Loucy (cell line): ENCODE measurements at regions not wholly inside any gene's neighbourhood (a gene's known extent, or its start where the extent isn't known, plus 50 kb on each side); places are given as distances from the start of the nearest gene placed in this dataset.

Experiments used
- CTCF ChIP-seq: fragments of 200-600 bp; sonication (generic); conservative IDR thresholded peaks from 2 replicates; pipeline ENCODE4 v1.5.1; 2014; ENCODE audit warnings: mild to moderate bottlenecking, antibody characterized with exemption, low read length
- EZH2phosphoT487 ChIP-seq: fragments of 200-600 bp; IDR thresholded peaks from 2 replicates; pipeline ENCODE4 v1.6.1; 2018; ENCODE audit warnings: antibody characterized with exemption, mild to moderate bottlenecking, moderate library complexity, borderline replicate concordance

DNA sequence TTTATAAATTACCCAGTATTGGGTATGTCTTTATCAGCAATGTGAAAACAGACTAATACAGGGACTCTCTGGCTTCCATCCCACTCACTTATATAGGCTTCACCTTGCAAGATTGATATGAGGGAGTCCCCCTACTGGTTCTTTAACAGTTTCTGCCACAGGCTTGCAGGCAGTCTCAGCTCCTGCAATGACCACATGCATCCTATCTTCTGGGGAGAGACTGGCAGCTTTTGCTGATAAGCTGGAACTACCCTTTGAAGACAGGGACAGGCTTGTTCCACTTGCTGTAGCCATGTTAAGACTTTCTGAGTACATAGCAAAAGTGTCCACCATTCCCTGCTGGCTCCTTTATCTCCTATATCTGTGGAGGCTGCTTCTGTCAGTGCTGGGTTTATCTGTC, 531.7 kb upstream of the FLRT2 start:
- TF ChIP-seq EZH2phosphoT487 (no peak), CTCF (no peak)
